ENCODE measurements at regions not wholly inside any gene's neighbourhood (a gene's known extent, or its start where the extent isn't known, plus 50 kb on each side); places are given as distances from the start of the nearest gene placed in this dataset.

- TF ChIP-seq CTCF (IDR thresholded peaks at IDR 0.05; ENCODE audit: low read depth, low read length) (no peak), EZH2phosphoT487 (IDR thresholded peaks at IDR 0.05; ENCODE audit: low read depth) (no peak)
Measured at GRCh38 chr13:65932013-65932412, 1298.1 kb downstream of the PCDH9 start.
